GM18951 (cell line): ENCODE measurements at regions not wholly inside any gene's neighbourhood (a gene's known extent, or its start where the extent isn't known, plus 50 kb on each side); places are given as distances from the start of the nearest gene placed in this dataset.

Experiments
- POLR2A ChIP-seq: IDR thresholded peaks from 4 replicates; pipeline ENCODE4 v1.6.1; 2011; ENCODE audit warnings: mild to moderate bottlenecking; ENCODE audit not compliant: insufficient read length, insufficient read depth; ENCODE audit errors: extremely low read depth
- in situ Hi-C: fragments of 300-500 bp; cut with MboI; formaldehyde crosslinking; loops from one replicate; pipeline ENCODE4 v1.12.0; 2022; ENCODE audit warnings: low sequenced_read_pairs, mixed read lengths, inconsistent platforms; ENCODE audit not compliant: unreplicated experiment

- in situ Hi-C loops = no loop called here
- no peak for TF ChIP-seq POLR2A
Observed at GRCh38 chr3:124230998-124231397, 239.1 kb upstream of the ROPN1 start.

GRCh38 chr3:124234852-124235252 lies 242.9 kb upstream of the ROPN1 start:
- in situ Hi-C loops = no loop called here
- no peak for TF ChIP-seq POLR2A

- in situ Hi-C loops = no loop called here
- TF ChIP-seq POLR2A = no peak
Observed at GRCh38 chr3:124235446-124235845, 243.5 kb upstream of the ROPN1 start.

GRCh38 chr3:124243177-124243859 lies 251.4 kb upstream of the ROPN1 start:
- in situ Hi-C loops = no loop called here
- TF ChIP-seq POLR2A = no peak

- in situ Hi-C loops = no loop called here
- no peak for TF ChIP-seq POLR2A
Observed at GRCh38 chr3:124246376-124246775, 254.5 kb upstream of the ROPN1 start.

GRCh38 chr3:124246949-124247348 lies 255.0 kb upstream of the ROPN1 start:
- in situ Hi-C loops = no loop called here
- no peak for TF ChIP-seq POLR2A

- in situ Hi-C loops = no loop called here
- no peak for TF ChIP-seq POLR2A
Observed at GRCh38 chr3:124248471-124249028, 256.6 kb upstream of the ROPN1 start.

GRCh38 chr3:124249038-124249437 lies 257.1 kb upstream of the ROPN1 start:
- in situ Hi-C loops = no loop called here
- no peak for TF ChIP-seq POLR2A

GRCh38 chr3:124250053-124250452 lies 258.1 kb upstream of the ROPN1 start:
- in situ Hi-C loops = no loop called here
- no peak for TF ChIP-seq POLR2A

GRCh38 chr3:124256156-124256555 lies 264.2 kb upstream of the ROPN1 start:
- in situ Hi-C loops = no loop called here
- TF ChIP-seq POLR2A = no peak

- no peak for TF ChIP-seq POLR2A
- in situ Hi-C loops = no loop called here
Observed at GRCh38 chr3:124256599-124256998, 264.7 kb upstream of the ROPN1 start.

GRCh38 chr3:124257336-124257864 lies 265.5 kb upstream of the ROPN1 start:
- TF ChIP-seq POLR2A = no peak
- in situ Hi-C loops = no loop called here

GRCh38 chr3:124258057-124258500 lies 266.2 kb upstream of the ROPN1 start:
- TF ChIP-seq POLR2A = no peak
- in situ Hi-C loops = no loop called here

GRCh38 chr3:124260206-124260915 lies 268.4 kb upstream of the ROPN1 start:
- no peak for TF ChIP-seq POLR2A
- in situ Hi-C loops = no loop called here

GRCh38 chr3:124261306-124261705 lies 269.4 kb upstream of the ROPN1 start:
- in situ Hi-C loops = no loop called here
- no peak for TF ChIP-seq POLR2A
